NCI-H2107 (cell line): ENCODE measurements at regions not wholly inside any gene's neighbourhood (a gene's known extent, or its start where the extent isn't known, plus 50 kb on each side); places are given as distances from the start of the nearest gene placed in this dataset.
"Not testable (repeated sequence)": the region's sequence is repeated elsewhere in the genome, so short reads cannot be mapped to it uniquely, and the experiment has no call there.

Experiments
- DNase-seq: peaks from one replicate; lab custom pipeline; 2025; lab: John Stamatoyannopoulos, UW

DNA sequence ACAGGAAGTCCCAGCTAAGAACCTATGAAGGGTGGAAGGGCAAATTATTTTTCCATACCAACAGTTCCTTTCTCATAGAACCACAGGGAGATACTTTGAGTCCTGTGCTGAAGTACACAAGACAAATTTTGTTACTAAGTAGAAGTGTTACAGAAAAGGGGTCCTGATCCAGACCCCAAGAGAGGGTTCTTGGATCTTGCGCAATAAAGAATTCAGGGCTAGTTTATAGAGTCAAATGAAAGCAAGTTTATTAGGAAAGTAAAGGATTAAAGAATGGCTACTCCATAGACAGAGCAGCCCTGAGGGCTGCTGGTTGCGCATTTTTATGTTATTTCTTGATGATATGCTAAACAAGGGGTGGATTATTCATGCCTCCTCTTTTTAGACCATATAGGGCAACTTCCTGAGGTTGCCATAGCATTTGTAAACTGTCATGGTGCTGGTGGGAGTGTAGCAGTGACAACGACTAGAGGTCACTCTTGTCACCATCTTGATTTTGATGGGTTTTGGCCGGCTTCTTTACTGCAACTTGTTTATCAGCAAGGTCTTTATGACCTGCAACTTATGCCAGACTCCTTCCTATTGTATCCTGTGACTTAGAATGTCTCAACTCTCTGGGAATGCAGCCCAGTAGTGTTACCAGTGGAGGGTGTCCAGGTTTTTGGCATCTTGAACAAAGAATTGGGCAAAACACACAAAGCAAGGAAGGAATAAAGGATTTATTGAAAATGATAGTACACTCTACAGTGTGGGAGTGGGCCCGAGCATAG is 409.4 kb downstream of the SH2D4B start:
- DNase-seq, result no peak

GRCh38 chr10:80949785-80950184 is 412.1 kb downstream of the SH2D4B start:
- no peak for DNase-seq

DNA sequence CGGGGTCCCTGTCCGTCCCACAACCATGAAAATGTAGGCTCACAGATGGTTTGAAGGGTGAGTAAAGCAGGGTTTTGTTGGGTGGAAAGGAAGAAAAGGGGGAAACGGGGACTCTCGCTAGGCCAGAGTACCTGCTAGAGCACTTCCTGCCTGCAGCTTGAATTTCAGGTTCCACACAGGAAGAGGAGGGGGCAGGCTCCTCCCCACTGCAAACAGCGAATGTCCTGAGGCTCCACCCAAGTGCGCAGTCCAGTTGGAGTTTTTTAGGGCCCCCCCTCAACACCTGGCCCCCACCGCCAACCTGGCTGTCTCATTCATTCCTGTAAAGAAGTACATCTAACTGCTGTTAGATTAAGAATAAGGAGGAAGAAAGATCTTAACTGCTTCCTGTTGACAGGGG is 414.7 kb downstream of the SH2D4B start:
- DNase-seq, result no peak

- DNase-seq, result no peak
Measured at GRCh38 chr10:80957161-80957560, 419.5 kb downstream of the SH2D4B start.

- DNase-seq, result no peak
Measured at GRCh38 chr10:80964179-80964578, 426.5 kb downstream of the SH2D4B start.

DNA sequence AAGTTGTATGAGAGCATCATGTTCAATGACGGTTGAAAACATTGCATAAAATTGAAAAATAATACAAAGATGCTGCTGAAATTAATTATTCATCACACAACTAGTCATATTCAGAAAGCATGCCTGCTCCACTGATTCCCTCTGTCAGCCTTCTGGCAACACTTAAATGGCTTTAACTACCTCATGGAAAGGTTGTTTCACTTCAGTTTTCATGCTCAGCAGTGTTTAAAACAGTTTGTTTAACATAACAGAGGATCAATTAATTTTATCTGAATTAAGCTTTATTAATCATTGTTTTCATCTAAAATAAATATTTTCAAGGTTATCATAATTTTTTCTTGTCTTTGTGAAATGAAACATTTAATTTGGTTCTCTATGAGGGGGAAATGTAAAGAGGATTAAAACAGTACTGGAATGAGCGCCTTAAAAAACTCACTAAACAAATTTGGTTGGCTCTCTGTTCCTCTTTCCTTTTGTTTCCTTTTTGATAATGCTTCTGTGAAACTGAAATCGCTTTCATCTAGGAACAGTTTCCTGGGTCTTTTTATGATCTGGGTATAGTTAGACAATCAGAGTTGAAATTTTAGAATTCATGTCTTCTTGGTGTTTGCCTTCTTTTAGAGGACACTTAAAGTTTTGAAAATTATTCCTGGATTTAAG is 427.4 kb downstream of the SH2D4B start:
- DNase-seq, result no peak

- DNase-seq, result no peak
Measured at GRCh38 chr10:80966326-80966986, 428.8 kb downstream of the SH2D4B start.

DNA sequence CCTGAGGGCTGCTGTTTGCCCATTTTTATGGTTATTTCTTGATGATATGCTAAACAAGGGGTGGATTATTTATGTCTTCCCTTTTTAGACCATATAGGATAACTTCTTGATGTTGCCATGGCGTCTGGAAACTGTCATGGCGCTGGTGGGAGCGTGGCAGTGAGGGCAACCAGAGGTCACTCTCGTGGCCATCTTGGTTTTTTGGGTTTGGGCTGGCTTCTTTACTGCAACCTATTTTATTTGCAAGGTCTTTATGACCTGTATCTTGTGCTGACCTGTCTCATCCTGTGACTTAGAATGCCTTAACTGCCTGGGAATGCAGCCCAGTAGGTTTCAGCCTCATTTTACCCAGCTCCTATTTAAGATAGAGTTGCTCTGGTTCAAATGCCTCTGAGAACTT is 429.7 kb downstream of the SH2D4B start:
- not testable (repeated sequence) for DNase-seq

DNA sequence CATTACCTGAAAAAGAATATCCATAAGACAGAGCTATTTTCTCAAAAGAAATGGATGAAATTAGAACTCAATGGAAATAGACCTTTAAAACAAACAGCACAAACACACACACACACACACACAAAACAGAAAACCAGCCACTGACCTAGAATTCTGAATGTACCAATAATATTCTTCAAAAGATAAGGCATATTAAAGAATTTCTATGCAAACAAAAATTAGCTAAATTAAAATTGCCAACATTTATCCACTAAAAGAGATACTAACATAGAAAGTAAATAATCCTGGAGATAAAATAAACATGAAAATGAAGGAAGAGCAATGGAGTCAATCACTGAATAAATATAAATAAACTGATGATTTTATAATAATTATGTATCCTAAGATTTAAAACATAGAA is 431.2 kb downstream of the SH2D4B start:
- no peak for DNase-seq

DNA sequence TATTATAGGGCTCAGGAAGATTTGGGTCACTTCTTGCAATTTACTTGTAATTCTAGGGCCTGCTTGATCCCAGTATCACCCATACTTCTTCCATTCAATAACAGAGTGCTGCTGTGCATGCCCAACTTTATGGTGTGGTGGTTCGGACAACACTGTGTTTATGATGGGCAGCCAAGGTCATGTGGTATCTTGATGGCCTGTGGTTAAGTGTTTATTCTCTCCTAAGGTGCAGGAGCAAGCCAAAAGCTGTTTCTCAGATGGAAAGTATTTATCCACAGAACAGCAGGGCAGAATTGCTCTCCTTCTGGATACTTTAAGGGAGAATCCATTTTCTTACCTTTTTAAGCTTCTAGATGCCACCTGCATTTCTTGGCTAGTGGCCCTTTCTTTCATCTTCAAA is 433.8 kb downstream of the SH2D4B start:
- no peak for DNase-seq

DNA sequence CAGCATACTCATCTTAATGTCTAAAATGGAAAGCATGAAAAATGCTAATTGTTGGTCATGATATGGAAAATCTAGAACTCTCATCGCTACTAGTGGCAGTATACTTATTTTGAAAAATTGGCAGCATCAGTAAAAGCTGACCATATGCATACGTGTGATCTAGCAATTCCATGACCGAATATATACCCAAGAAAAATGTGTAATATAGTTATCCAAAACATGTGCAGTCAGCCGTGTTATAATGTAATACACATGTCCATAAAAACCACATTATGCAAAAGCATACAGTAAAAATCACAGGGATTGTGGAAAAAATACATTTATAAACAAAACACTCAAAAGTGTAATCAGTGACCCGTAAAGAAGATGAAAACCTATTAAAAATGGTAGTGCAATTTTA is 439.0 kb downstream of the SH2D4B start:
- no peak for DNase-seq

- no peak for DNase-seq
Measured at GRCh38 chr10:80985102-80985501, 447.4 kb downstream of the SH2D4B start.

GRCh38 chr10:80986596-80986995 is 448.9 kb downstream of the SH2D4B start:
- DNase-seq, result no peak

- no peak for DNase-seq
Measured at GRCh38 chr10:80988755-80989154, 451.1 kb downstream of the SH2D4B start.

DNA sequence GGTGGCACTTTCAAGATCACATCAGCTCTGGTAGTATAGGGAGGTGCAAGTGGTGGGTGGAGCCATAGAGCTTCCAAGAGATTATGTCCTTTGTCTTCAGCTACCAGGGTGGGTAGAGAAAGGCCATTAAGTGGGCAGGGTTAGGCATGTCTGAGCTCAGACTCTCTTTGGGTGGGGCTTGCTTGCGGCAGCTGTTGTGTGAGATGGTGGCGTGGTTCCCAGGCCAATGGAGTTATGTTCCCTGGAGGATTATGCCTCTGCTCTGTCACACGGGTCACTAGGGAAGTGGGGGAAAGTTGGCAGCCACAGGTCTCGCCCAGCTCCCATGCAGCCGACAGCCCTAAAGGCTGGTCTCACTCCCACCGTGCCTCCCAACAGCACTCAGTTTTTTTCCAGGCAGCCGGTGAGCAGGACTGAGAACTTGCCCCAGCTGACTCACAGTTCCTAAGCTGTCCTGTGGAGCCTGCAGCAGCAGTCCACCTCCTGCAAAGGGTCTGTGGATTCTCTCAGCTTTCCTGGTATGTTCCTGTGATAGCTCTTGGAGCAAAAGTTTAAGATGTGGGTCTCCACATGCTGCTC is 459.0 kb downstream of the SH2D4B start:
- DNase-seq, result no peak

- no peak for DNase-seq
Measured at GRCh38 chr10:81000781-81001180, 463.1 kb downstream of the SH2D4B start.

GRCh38 chr10:81002382-81002781 is 464.7 kb downstream of the SH2D4B start:
- no peak for DNase-seq

- DNase-seq, result no peak
Measured at GRCh38 chr10:81007872-81008271, 470.2 kb downstream of the SH2D4B start.

DNA sequence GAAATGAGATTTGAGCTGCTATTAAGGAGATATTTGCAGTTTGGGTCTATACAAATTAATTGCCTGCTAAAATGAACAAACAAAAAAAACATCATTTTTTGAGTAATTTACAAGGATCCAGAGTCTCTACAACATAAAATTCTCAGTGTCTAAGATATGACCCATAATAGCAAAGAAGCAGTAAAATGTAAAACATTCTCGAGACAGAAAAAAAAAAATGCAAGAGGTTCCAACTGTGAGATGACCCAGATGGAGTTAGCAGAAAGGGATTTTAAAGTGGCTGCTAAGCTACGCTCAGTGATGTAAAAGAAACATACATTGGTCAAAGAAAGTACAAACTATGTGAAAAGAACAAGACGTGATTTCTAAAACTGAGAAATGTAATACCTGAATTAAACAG is 471.0 kb downstream of the SH2D4B start:
- no peak for DNase-seq

- DNase-seq, result no peak
Measured at GRCh38 chr10:81009296-81009695, 471.6 kb downstream of the SH2D4B start.

GRCh38 chr10:81013771-81014170 is 476.1 kb downstream of the SH2D4B start:
- no peak for DNase-seq

GRCh38 chr10:81019029-81019890 is 481.6 kb downstream of the SH2D4B start:
- no peak for DNase-seq
